GM12891 (cell line): ENCODE measurements at regions not wholly inside any gene's neighbourhood (a gene's known extent, or its start where the extent isn't known, plus 50 kb on each side); places are given as distances from the start of the nearest gene placed in this dataset.

Experiments used
- POLR2A ChIP-seq: IDR thresholded peaks from 2 replicates; pipeline ENCODE4 v1.6.1; 2011; ENCODE audit warnings: low read depth, low read length, control low read depth
- POLR2AphosphoS5 ChIP-seq: IDR thresholded peaks from 2 replicates; pipeline ENCODE4 v1.6.1; 2011; ENCODE audit warnings: low read depth, low read length, control low read depth

DNA sequence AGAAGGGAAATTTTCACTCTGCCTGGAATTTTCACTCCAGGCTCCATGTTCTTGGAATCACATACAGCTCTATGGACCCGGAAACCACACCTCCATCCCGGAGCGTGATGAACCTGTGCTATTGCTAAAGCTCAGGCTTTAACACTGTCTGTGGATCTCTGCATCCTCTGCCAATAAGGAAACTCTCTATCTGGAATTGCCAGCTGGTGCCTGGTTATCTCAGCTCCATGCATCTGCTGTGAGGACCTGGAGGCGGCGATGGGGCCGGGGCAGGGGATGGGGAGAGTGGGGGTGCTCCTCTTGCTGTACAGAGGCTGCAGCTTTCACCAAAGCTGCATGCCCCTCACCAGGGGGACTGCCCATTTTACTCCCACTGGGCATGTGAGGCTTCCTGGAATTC is 754.0 kb upstream of the SOX11 start:
- TF ChIP-seq POLR2AphosphoS5 (no peak), POLR2A (no peak)
